Iris pigment epithelial cell (primary cell): ENCODE measurements at regions not wholly inside any gene's neighbourhood (a gene's known extent, or its start where the extent isn't known, plus 50 kb on each side); places are given as distances from the start of the nearest gene placed in this dataset.

Experiments
- DNase-seq: peaks from one replicate; pipeline ENCODE4 v3.0.0-alpha.2; 2011; ENCODE audit warnings: low read depth

DNA sequence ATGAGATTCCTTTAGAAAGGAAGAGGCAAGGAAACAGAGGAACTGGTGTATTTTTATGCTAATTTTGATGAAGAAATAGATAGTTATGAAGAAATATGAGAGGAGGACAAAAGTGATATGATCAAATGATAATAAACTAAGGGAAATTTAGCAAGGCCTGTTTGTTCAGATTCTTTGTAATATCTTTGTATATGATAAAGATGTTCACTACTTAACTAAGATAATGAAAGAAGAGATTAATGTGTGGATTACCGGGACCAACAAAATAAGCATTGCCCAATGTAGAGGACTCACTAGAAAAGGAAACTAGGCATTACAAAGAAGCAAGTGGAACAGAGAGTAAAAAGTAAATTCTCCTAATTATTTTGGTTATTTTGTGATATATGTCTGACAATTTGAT lies 99.0 kb upstream of the FIGN start:
- no peak for DNase-seq

DNA sequence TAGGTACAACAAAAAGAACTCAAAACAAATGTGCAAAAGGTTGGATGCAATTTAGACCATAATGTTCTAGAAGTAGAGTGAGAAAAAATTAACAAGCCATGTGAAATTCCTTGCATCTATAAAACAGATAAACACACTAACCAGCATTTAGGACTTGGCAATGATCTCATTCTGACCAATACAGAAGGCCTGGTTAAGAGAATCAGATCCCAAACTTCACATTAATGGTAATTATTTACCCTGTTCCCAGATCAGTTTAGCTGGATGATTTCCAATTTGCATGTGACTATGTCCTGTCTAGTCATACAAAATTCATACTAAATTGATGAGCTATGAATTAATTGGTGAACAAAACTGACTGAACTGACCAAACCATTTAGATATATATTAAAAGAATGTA lies 98.4 kb upstream of the FIGN start:
- no peak for DNase-seq

DNA sequence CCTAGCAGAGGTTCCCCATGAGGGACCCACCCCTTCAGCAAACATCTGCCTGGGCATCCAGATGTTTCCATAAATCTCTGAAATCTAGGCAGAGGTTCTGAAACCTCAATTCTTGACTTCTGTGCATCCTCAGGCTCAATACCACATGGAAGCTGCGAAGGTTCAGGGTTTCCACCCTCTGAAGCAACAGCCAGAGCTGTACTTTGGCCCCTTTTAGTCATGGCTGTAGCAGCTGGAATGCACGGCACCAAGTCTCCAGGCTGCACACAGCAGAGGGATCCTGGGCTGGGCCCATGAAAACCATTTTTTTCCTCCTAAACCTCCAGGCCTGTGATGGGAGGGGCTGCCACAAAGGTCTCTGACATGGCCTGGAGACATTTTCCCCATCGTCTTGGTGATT lies 93.0 kb upstream of the FIGN start:
- no peak for DNase-seq

DNA sequence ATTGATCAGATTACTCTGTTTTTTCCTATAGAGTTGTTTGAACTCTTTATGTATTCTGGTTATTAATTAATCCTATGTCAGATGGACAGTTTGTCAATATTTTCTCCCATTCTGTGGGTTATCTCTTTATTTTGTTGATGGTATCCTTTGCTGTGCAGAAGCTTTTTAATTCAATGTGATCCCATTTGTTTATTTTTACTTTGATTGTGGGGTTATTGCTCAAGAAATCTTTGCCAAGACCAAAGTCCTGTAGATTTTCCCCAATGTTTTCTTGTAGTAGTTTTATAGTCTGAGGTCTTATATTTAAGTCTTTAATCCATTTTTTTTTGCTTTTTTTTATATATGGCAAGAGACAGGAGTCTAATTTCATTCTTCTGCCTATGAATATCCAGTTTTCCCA lies 86.2 kb upstream of the FIGN start:
- DNase-seq, result no peak

DNA sequence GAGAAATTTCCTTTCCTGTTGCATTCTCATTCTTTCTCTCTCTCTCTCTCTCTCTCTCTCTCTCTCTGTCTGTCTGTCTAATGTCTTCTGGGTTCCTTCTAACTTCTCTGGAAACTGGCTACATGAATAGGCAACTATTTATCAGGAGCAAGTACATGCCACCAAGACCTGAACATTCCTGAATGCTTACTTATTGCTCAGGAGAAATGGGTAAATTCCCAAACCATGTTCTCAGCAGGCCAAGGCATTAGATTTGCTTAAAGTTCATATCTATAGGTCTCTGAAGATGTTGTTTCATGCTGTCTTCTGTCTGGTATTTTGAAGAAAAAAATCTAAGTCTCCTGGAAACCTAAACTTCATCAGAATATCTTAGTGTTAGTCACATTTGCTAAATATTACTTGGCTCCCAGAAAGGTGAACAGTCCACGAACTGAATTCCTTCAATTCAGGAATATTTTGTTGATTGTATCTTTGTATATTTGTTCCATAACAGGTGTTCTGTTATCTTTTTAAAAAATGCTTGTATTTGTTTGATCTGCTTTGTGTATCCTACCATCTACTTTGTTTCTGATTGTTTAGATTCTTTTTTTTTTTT lies 77.2 kb upstream of the FIGN start:
- DNase-seq, result peak; percentile 24

DNA sequence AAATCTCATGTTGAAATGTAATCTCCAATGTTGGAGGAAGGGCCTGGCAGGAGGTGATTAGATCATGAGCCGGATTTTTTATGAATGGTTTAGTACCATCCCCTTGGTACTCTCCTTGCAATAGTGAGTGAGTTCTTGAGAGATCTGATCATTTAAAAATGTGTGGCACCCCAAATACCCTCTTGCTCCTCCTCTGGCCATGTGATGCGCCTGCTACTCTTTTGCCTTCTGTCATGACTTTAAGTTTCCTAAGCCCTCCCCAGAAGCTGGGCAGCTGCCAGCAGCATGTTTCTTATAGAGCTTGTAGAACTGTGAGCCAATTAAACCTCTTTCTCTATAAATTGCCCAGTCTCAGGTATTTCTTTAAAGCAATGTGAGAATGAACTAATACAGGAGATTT lies 72.6 kb upstream of the FIGN start:
- peak; percentile 39 for DNase-seq

DNA sequence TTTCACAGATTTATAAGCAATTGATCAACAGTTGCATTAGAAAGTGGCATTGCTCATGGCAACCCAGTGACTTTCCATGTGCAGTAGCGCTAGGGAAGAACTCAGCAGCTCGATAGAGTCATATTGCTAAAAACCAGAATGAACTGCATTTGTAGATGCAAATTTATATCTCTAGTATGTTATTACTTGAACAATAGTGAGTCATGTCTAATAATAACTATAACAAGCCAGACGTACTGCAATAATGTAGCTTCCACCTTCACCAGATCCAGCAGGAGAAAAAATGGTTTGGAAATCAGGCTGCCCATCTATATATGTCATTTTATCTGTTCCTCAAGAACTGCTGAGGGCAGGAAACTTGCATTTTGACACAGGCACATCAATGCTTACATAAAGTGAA lies 66.5 kb upstream of the FIGN start:
- DNase-seq, result peak; percentile 12

DNA sequence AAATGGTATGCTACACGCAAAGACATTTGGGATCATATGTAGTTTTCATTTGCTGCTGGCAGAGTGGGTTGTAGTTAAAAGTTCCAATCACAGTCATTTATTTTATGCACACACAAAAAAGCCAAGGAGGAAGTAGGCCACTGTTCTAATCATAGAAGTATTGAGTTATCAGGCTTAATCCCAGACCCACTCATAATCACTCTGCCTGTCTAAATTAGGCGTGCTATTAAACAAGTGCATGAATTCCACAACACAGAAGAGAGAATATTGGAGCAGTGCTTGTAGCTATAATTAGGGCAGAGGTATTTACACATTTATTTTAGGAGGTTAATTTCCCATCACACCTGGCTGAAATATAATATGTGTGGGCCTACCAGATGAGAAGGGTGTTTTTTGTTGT lies 65.7 kb upstream of the FIGN start:
- DNase-seq, result no peak

DNA sequence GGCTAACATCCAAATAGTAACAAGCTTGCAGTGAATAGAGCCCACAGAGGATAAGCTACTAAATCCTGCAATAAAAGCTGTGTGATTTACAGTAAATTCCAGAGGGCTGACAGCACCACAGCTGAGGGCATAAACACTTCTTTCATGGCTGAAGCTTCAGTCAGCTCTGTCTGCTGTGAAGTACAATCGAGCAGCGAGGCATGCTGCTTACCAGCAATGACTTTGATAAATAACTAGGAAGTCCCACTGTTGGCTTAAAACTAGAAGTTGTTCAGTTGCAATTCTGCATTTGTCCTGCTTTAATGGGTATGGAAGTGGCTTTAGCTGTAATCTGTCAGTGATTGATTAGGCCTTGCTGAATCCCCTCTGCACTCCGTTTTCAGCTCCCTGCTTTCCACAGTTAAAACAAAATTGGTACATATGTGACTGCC lies 65.2 kb upstream of the FIGN start:
- peak; percentile 72 for DNase-seq

DNA sequence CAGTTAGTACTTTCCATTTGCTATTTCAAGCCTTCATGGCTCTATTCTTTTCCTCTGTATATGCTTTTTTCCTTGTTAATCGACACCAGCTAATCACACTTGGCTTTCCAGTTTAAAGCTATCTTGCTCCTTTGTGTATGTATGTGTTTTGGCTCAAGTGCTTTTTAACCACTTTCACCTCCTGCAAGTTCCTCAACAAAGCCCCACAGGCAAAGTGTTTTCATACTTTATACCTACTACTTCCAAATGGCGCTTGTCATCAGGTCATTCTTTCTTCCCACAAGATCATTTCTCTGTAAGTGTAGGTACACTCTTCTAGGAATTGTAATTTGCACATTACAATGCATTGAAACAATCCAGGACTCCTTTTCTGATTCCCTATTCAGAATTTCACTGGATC lies 64.0 kb upstream of the FIGN start:
- no peak for DNase-seq

DNA sequence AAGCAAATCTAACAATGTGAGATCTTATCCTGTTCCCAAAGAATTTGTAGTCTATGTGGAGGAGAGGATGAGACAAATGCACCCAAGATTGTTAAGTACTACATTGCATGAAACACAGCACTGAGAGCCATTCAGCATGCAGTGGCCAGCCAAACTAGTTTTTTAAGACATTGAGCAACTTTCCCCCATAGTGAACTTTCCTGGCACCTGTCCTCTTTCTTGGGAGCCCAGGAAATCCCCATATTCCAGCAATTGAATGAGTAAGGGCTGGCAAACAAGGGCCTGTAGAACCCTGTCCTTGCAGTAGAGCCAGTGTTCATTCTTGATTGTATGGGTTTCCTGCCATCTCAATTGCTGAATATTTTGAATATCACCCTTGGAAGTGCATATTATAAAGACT lies 58.8 kb upstream of the FIGN start:
- peak; percentile 23 for DNase-seq
